AG10803 (cell line): ENCODE measurements at regions not wholly inside any gene's neighbourhood (a gene's known extent, or its start where the extent isn't known, plus 50 kb on each side); places are given as distances from the start of the nearest gene placed in this dataset.
"Not testable (repeated sequence)": the region's sequence is repeated elsewhere in the genome, so short reads cannot be mapped to it uniquely, and the experiment has no call there.

Experiments
- DNase-seq: peaks from one replicate; pipeline ENCODE4 v3.0.0; 2010; ENCODE audit warnings: low read depth
- H3K4me3 ChIP-seq: 2 replicates; pipeline ENCODE4 v1.5.1; 2011; ENCODE audit warnings: mild to moderate bottlenecking, low read length, control low read depth
- CTCF ChIP-seq: conservative IDR thresholded peaks from 2 replicates; pipeline ENCODE4 v1.5.1; 2011; ENCODE audit warnings: mild to moderate bottlenecking, low read length, control low read depth, inconsistent platforms

GRCh38 chr4:115972967-115973366 is 859.5 kb upstream of the NDST4 start:
- no peak overlapping the region for H3K4me3 ChIP-seq
- no peak for TF ChIP-seq CTCF
- DNase-seq, result no peak

GRCh38 chr4:115970859-115971258 is 857.4 kb upstream of the NDST4 start:
- H3K4me3 ChIP-seq, result no peak overlapping the region
- TF ChIP-seq CTCF, result no peak

GRCh38 chr4:115969756-115970155 is 856.3 kb upstream of the NDST4 start:
- no peak overlapping the region for H3K4me3 ChIP-seq
- no peak for TF ChIP-seq CTCF
- DNase-seq, result no peak

More at GRCh38 chr4:115970859-115971258, 857.4 kb upstream of the NDST4 start:
- no peak for DNase-seq

GRCh38 chr4:115965588-115965987 is 852.2 kb upstream of the NDST4 start:
- DNase-seq, result no peak
- TF ChIP-seq CTCF, result no peak
- no peak overlapping the region for H3K4me3 ChIP-seq

- H3K4me3 ChIP-seq, result not testable (repeated sequence)
Observed at GRCh38 chr4:115956054-115956796, 842.8 kb upstream of the NDST4 start.

GRCh38 chr4:115950806-115951205 is 837.4 kb upstream of the NDST4 start:
- H3K4me3 ChIP-seq, result no peak overlapping the region
- DNase-seq, result no peak
- TF ChIP-seq CTCF, result no peak

More at GRCh38 chr4:115956054-115956796, 842.8 kb upstream of the NDST4 start:
- not testable (repeated sequence) for DNase-seq

GRCh38 chr4:115949974-115950743 is 836.7 kb upstream of the NDST4 start:
- DNase-seq, H3K4me3 ChIP-seq: not testable (repeated sequence)

GRCh38 chr4:115945026-115945425 is 831.6 kb upstream of the NDST4 start:
- TF ChIP-seq CTCF, result no peak
- H3K4me3 ChIP-seq, result no peak overlapping the region
- no peak for DNase-seq
